HG02798 (cell line): ENCODE measurements at regions not wholly inside any gene's neighbourhood (a gene's known extent, or its start where the extent isn't known, plus 50 kb on each side); places are given as distances from the start of the nearest gene placed in this dataset.

ENCODE experiments used
- ATAC-seq: cut with Tn5 transposase; IDR thresholded peaks from one replicate; pipeline ENCODE4 v1.9.1; 2021; ENCODE audit warnings: mild to moderate bottlenecking; ENCODE audit not compliant: unreplicated experiment, poor library complexity

DNA sequence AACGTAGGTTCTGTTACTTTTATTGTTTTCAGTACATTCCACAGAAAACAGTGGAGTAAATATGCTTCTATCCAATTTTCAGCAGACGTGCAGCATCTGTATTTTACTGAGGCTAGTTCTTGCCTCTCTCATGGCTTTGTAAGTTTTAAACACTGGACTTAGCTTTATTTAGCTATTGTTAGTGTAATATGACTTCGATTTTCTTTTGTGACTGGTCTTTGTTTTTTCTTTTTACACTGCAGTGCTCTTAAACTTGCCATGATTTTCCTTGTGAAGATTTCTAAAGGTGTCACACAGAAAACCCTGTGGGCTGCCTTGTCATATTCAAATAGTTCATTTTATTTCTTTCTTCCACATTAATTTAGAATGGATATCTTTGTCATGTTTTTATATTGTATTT lies 1234.9 kb upstream of the CITED2 start:
- no peak for ATAC-seq

DNA sequence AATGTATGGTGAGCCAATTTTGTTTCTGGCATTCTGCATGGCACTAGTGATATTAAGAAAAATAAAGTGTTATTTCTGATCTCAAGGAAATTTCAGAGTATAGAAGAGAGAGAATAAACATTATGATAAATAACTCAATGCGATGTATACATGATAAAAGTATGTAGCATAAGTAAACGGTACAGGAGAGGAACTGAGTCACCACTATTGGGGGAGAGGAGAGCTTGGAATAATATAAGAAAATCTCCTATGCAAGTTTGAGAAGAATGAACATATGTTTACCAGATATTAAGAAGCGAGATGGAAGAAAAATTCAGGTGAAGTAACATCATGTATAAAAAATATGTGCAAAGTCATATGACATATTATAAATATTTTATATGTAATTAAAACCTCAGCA lies 1230.3 kb upstream of the CITED2 start:
- ATAC-seq = no peak

DNA sequence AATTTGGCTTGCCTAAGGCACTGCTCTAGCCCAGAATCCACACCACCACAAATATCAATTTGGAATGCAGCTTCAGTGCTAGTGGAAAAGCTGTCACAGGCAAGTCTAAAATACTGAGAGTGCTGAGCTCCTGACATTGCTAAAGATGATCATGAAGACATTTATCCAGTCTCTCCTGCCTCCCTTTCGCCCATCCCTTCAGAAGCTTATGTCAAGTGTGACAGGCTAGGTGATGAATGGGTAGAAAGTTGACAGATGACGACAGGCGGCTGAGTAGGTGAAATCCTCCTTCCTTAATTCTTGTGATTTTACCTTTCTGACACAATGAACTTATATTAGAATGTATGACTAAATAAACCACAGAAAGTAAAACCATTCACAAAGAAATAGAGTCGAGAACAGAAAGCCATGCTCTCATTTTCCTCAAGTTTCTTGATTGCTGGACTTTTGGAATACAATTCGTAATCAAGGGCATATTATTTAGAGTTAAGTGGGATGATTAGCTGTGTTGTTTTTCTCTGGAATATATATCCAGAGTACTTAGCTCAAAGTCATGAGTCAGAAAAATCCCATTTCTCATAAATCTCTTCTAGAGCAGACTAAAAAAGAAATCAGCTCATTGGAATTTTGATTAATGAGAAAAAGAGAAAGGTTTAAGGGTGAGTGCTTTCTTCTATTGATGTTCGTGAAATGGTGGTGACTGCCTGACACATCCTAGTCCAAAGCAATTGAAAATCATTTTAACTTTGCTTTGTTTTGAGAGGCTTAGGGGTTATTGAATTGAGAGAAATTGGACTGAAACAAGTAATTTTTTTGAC lies 1228.2 kb upstream of the CITED2 start:
- ATAC-seq = no peak

DNA sequence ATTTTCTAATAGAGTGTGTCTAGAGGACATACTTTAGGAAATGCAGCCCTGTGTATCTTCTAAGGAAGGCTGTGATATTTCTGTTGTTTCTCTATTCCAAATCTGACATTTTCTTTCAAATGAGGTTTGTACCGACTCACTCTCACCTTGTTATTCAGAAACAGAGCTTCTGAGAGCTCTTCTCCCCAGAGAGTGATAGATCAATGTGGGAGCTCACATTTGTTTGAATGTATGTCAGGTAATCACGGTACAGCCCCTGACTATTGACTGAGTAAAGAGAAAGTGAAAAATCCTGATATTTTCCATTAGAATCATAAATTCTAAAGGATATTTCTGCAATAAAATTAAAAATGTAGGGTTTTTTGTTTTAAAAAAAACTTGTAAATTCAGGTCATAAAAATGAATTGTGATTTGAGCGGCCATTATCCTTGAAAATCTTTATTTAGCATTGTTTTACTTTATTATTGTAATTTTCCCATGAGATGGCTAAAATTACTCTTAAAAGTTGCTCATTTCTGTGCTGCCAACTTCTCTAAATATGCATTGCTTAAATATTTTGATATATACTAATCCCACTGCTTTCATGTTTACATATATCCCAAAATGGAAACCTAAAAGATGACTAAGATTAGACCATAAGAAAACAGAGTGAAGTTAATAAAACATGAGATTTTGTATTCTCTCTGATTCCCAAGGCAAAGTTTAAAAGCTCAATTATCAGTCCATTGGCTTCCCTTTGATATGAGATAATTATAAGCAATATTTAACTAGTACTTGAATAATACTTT lies 1226.8 kb upstream of the CITED2 start:
- ATAC-seq = no peak

DNA sequence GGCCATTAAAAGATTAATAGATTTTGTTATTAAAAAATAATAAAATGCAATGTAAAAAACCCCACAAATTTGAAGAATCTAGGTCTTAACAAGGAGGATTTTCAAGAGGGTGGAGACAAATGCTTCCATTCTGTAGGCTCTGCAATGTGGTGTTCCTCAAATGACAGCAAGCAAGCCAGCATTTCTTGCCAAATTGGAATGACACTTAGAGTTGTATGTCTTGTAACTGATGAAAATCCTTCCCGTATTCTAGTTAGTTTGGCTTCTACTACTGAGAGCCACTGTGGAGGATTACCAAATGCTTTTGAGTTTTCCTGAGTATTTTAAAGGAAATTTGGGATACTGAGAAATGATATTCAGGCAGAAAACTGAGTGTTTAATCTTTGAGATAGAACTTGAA lies 1225.5 kb upstream of the CITED2 start:
- ATAC-seq = no peak

DNA sequence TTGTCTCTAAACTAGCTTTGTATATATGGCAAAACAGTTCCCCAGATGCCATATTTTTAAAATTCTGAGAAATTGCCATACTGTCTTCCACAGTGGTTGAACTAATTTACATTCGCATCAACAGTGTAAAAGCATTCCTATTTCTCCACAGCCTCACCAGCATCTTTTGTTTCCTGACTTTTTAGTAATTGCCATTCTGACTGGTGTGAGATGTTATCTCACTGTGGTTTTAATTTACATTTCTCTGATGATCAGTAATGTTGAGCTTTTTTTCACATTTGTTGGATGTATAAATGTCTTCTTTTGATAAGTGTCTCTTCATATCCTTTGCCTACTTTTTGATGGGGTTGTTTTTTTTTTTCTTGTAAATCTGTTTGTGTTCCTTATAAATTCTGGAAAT lies 1222.7 kb upstream of the CITED2 start:
- ATAC-seq = no peak

DNA sequence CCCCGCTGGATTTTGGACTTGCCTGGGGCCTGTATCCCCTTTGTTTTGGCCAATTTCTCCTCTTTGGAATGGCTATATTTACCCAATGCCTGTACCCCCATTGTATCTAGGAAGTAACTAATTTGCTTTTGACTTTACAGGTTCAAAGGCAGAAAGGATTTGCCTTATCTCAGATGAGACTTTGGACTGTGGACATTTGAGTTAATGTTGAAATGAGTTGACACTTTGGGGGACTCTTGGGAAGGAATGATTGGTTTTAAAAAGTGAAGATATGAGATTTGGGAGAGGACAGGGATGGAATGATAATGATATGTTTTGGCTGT lies 1220.3 kb upstream of the CITED2 start:
- ATAC-seq = no peak

DNA sequence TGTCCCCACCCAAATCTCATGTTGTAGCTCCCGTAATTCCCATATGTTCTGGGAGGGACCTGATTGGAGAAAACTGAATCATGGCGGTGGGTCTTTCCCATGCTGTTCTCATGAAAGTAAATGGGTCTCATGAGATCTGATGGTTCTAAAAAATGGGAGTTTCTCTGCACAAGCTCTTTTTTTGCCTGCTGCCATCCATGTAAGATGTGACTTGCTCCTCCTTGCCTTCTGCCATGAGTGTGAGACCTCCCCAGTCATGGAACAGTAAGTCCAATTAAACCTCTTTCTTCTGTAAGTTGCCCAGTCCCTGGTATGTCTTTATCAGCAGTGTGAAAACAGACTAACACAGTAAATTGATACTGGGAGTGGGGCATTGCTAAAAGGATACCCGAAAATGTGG lies 1218.4 kb upstream of the CITED2 start:
- ATAC-seq = no peak

DNA sequence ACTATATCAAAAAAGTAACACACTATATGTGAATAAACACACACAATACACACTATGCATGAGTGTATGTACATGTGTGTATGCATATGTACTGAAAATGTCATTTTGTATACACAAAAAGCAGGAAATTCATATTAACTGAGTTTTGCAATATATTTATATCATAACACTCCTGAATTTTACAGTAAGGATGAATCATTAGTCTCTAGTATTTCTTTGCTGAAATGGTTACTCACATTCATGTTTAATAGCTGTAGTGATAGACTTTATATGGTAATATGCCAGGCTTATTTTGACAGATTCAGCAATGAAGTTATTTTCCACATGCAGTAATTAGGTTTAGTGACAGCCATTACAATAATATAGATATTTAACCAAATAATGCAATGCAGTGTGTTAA lies 1216.2 kb upstream of the CITED2 start:
- ATAC-seq = no peak

DNA sequence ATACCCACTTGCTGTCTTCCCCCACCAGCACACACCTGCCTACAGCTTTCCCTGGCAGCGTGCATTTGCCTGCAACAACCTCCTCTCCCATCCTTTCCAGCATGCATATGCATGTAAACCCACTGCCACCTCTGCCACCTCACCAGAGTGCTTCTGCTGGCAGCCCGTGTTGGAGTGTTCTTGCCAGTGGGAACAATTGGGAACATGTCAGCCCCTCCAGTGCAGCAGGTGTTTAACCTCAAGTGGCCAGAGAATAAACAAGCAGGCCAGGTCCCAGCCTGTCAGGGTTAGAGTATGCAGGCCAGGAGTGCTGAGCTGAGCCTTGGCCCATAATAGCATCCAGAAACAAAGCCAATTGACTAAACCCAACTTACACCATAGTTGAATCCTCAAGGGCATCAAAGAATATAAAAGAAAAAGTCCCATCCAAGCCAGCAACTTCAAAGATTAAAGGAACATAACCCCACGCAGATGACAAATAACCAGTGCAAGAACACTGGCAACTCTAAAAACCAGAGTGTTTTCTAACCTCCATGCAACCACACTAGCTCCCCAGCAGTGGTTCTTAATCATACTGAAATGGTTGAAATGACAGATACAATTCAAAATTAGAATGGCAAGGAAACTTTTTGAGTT lies 1212.1 kb upstream of the CITED2 start:
- peak; percentile 86 for ATAC-seq

DNA sequence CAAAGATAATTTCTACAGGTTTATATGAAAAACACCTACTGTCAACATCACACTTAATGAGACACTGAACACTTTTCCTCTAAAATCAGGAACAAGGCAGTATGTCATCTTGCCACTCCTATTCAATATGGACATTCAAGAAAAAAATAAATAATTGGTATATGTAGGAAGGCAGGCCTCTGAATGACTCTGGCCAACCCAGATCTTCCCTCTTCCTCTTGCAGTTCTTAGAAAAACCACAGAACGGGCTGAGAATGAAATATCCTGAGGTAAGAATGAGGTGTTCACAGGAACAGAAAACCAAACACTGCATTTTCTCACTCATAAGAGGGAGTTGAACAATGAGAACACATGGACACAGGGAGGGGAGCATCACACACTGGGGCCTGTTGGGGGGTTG lies 1207.2 kb upstream of the CITED2 start:
- ATAC-seq = no peak

DNA sequence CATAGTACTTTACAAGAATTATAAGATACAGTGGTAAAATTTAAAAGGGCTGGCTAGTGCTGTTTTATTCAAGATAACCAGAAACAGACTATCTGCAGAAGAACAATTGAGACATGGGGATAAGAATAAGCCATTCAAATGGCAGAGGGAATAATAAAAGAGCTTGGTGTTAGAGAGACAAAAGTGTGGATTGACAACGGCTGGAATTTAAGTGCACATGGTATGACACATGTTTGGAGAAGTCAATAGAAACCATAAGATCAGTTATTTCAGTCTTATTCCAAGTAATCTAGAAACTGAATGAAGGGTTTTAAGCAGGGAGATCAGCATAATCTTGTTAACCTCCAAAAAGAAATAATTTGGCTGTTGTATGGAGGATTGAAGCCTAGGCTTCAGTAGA lies 1205.5 kb upstream of the CITED2 start:
- no peak for ATAC-seq

DNA sequence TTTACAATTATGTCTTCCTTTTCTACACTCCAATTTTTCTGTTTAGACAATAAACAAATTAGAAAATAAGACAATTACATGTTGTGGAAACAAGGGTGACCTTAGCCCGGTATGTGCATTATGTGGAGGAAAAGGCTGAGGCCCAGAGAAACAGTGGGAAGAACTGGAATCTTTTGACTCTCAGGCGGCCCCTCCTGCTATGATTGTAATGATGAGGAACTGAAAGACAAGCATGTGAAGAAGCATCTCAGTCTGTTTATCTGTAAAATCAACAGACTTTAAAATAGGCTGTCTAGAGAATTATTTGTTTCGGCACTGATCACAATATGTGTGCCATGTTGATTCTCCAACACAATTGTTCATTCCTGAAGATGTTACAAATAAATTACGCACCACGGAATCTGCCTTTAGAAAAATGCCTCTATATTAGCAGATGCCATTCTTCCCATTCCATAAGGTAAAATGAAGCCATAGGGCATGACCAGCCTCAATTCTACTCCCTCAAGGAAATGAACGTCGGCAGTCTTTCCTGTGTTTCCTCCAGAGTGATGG lies 1201.6 kb upstream of the CITED2 start:
- no peak for ATAC-seq

DNA sequence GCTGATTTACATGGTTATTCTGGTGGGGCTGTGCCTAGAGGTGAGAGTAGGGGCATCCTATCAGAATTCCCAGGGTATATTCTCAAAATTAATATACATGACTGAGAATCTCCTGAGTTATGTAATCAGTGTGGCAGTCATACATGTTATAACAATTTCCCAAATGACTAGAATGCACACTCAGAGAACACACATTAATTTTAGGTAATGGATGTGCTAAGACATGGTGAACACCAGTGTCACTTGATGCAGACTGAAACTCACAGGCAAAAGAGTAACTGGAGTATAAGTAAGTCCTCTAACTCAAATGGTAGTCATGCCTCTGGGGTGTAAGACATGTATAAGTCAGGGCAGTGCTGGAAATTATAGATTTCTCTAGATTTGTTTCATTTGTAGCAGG lies 1198.4 kb upstream of the CITED2 start:
- ATAC-seq = no peak

DNA sequence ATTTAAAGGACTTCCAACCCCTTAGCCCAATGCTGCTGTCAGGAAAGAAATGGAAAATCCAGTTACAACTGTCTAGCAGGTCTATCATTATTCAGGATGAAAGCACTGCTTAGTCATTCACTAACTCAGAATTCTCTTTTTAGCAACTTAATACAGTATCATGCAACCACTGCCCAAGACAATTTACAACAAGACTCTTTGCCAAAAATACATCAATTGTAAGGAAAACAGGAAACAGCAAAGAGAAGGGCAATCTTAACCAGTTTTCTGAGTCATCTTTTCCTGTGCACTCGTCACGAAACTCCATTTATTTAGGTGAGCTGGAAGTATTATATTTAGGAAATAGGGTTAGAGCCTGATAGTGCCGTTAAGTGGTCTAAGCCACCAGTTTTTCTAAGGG lies 1197.7 kb upstream of the CITED2 start:
- ATAC-seq = no peak

DNA sequence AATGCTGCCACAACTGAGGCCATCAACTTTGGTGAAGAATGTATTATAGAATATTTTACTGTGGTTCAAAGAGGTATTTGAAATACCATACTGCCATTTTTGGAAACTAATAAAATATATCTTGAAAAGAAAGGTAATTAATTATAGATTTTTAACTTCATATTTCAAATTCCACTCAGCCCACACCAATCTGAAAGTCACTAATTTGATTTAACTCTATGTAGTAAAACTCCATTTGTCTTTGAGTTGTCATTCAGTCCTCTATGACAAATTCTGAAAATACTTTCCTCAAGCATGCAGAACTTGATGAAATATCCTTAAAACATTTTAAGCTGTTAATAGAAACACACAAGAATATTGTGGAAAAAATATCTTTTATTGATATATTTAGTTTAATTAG lies 1196.7 kb upstream of the CITED2 start:
- no peak for ATAC-seq

DNA sequence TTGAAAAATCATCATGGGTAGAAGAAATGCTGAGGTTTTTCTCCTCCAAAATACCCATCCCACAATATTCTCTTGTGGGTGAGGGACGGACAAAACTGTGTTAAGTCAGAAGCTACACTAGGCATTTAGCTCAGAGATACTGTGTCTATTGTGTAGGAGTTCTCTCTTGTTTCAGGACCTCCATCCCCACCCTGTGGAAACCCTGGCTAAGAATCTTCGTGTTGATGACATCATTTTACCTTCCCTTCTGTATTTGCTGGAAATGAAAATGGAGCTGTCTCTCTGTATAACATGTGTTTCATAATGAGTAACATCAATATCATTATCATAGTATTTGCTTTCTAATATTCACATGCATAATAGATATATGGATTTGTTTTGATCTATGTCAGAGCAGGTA lies 1193.0 kb upstream of the CITED2 start:
- no peak for ATAC-seq

DNA sequence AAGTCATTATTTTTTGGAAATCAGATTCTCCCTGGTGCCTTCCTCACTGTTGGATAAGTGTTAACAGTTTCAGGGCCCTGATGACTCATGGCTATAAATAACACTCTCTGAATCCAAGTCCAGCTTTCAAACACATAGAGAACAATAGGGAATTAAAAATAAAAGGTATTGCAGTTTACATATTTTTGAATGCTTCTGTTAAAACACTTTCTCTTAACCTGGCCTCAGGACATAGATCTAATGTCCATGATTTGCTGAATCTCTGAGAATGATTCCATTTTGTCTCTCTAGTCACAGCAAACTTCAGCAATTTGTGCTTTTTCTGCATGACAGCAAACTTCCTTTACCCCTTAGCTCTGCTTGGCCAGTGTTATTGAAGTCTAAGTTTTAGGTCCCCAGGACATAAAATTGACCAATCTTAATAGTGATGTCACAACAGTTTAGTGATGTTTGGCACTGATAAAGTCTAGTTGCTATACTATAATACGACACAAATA lies 1192.4 kb upstream of the CITED2 start:
- ATAC-seq = no peak

DNA sequence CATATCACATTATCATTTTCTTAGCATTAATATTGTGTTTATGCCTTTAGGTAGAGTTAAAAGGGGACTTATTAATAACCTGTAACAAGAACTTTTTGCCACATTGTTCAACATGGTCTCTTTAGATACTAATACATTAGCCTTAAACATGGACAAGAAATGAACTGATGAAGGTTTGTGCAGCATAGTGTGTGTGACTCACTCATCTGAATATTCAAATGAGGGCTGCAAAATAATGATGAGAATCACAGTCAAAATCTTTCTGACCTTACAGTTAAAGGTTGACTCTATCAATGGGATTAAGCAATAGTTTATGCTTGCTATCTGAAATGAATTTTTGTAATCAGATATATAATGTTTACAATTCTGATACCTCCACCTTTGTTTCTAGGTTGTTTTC lies 1189.3 kb upstream of the CITED2 start:
- no peak for ATAC-seq

DNA sequence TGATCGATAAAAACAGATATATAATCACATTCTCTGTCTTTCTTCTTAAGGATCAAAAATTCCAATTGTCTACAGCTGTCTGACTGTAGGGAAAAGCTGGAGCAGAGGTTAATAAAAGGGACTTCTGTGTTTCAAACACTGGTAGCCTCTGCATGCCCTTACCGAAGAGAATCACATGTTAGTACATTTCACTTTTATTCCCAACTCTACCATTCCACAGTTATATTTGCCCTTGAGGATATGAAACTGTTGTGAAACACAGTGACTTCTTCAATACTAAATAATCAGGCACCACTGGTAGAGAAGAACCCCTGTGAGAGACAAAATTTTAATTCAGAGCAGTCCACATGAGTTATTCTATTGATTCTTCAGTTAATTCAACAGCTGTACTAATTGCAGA lies 1187.3 kb upstream of the CITED2 start:
- no peak for ATAC-seq

DNA sequence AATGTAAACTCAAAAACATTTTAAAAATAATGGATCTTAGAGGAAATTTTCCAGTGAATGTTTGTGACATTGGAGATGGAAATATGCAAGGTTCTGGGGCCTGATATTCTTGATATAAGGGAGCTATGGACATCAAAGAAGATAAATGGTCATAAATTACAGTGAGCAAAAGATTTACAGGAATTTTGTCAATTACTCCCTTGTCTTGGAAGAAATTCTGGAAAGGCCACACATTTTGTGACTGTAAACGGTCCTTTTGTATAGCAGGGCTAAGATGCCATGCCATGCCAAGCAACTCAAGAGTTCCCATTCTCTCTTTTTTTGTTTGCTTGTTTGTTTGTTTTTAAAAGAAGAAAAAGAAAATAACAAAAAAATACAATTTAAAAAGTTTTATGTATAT lies 1186.2 kb upstream of the CITED2 start:
- no peak for ATAC-seq
